Nephron (organoid): ENCODE measurements at regions not wholly inside any gene's neighbourhood (a gene's known extent, or its start where the extent isn't known, plus 50 kb on each side); places are given as distances from the start of the nearest gene placed in this dataset.
A peak's percentile ranks its signal among the peaks of the same experiment; 100 is the strongest.

ENCODE experiments used
- H3K27ac Mint-ChIP-seq, 3 experiments: 2 replicates each; pipeline ENCODE4 v1.8.0; 2020; ENCODE audit warnings: mixed read lengths in 3 of 3, mild to moderate bottlenecking in 2 of 3, moderate library complexity in 1 of 3
- H3K27me3 Mint-ChIP-seq: 2 replicates; pipeline ENCODE4 v1.8.0; 2021; ENCODE audit warnings: low read depth, mild to moderate bottlenecking, moderate library complexity, mixed read lengths
- H3K36me3 Mint-ChIP-seq: 2 replicates; pipeline ENCODE4 v1.8.0; 2020; ENCODE audit warnings: low read depth, mixed read lengths
- H3K4me1 Mint-ChIP-seq: 2 replicates; pipeline ENCODE4 v1.8.0; 2020; ENCODE audit warnings: mixed read lengths
- H3K4me3 Mint-ChIP-seq, 3 experiments: 2 replicates each; pipeline ENCODE4 v1.8.0; 2020; ENCODE audit warnings: mild to moderate bottlenecking in 3 of 3, mixed read lengths in 3 of 3, moderate library complexity in 2 of 3
- H3K9me3 Mint-ChIP-seq: 2 replicates; pipeline ENCODE4 v1.8.0; 2020; ENCODE audit warnings: mixed read lengths
- TF ChIP-seq, protein P1 (sequence below), 3 experiments: fragments of 200-600 bp; sonication (generic); IDR thresholded peaks; one replicate each; pipeline ENCODE4 v1.5.0; 2021; ENCODE audit warnings: antibody characterized with exemption in 3 of 3; ENCODE audit not compliant: unreplicated experiment in 3 of 3

DNA sequence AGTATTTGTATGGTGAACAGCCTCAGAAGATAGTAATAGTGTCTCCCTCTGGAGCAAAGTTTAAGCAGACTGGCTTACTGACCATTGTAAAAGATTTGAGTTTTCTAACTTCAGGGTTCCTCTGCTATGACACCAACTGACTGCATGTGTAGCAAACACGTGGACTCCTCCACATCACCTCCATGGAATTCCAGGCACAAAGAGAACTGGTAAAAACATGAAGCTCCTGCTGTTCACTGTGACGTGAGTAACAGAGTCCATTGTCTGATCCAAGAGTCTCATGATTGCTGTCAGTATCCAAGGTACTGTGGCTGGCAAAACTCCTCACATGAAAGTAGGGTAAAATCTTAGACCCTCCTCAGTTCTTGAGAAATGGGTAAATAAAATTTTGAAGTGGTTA is 107.6 kb upstream of the FAM9B start:
- H3K36me3 Mint-ChIP-seq, result peaks cover 4% of the 10 kb centered on the region
- TF ChIP-seq, protein P1, sequence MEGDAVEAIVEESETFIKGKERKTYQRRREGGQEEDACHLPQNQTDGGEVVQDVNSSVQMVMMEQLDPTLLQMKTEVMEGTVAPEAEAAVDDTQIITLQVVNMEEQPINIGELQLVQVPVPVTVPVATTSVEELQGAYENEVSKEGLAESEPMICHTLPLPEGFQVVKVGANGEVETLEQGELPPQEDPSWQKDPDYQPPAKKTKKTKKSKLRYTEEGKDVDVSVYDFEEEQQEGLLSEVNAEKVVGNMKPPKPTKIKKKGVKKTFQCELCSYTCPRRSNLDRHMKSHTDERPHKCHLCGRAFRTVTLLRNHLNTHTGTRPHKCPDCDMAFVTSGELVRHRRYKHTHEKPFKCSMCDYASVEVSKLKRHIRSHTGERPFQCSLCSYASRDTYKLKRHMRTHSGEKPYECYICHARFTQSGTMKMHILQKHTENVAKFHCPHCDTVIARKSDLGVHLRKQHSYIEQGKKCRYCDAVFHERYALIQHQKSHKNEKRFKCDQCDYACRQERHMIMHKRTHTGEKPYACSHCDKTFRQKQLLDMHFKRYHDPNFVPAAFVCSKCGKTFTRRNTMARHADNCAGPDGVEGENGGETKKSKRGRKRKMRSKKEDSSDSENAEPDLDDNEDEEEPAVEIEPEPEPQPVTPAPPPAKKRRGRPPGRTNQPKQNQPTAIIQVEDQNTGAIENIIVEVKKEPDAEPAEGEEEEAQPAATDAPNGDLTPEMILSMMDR (IDR thresholded peaks at IDR 0.05; ENCODE audit: unreplicated experiment in 3 of 3), result no peak
- peaks cover 11% of the 10 kb centered on the region for H3K9me3 Mint-ChIP-seq
- no peak overlapping the region for H3K27ac Mint-ChIP-seq
- H3K27me3 Mint-ChIP-seq, result no peaks in the 10 kb centered on the region
- peaks cover 7% of the 10 kb centered on the region for H3K4me1 Mint-ChIP-seq
- no peak overlapping the region for H3K4me3 Mint-ChIP-seq

DNA sequence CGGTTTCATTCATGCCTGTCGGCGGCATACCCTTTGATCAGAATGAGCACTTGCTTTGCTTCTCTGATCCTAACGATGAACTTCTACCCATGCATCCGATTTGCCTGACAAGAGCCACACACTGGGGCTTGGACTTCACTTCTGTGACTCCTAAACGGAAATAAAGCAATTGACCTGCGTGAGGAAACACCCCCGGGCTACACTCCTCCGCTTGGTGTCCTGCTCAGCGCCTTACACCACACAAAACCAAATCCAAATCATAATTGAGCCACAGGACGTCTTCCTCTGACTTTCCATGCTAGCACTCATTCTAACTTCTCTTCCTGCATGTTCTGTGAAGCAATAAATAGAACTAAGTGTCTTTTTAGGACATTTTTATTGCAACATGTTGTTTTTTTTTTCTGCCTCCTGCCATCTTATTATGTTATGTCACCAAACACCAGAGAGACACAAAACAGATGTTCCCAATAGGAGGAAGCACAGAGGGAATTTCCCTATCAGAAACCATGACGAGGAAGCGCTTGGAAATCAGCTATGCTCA is 110.8 kb upstream of the FAM9B start:
- Mint-ChIP-seq H3K27me3 (no peaks in the 10 kb centered on the region), H3K27ac (peak overlapping the region in 2 of 3 experiments; percentile 13 to 51), H3K36me3 (peaks cover 4% of the 10 kb centered on the region), H3K4me1 (peaks cover 19% of the 10 kb centered on the region), H3K4me3 (no peak overlapping the region), H3K9me3 (peaks cover 12% of the 10 kb centered on the region)
- TF ChIP-seq, protein P1 (IDR thresholded peaks at IDR 0.05; ENCODE audit: unreplicated experiment in 3 of 3), result no peak

DNA sequence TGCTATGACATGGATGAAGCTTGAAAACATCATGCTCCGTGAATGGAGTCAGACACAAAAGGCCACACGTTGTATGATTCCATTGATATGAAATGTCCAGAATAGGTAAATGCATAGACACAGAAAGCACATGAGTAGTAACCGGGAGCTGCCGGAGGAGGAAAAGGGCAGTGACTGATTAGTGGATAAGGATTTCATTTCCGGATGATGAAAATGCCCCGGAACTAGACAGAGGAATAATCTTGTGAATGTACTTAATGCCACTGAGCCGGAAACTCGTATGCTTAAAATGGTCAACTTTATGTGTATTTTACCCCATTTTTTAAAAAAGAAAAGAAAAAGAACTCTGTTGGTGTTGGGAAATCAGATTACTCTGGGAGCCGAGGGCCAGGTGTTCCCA is 112.7 kb upstream of the FAM9B start:
- Mint-ChIP-seq H3K4me3 (no peak overlapping the region), H3K9me3 (peaks cover 12% of the 10 kb centered on the region), H3K4me1 (peaks cover 21% of the 10 kb centered on the region), H3K36me3 (peaks cover 4% of the 10 kb centered on the region), H3K27me3 (no peaks in the 10 kb centered on the region), H3K27ac (peak overlapping the region in 2 of 3 experiments; percentile 0 to 87)
- TF ChIP-seq, protein P1 (IDR thresholded peaks at IDR 0.05; ENCODE audit: unreplicated experiment in 3 of 3), result no peak

DNA sequence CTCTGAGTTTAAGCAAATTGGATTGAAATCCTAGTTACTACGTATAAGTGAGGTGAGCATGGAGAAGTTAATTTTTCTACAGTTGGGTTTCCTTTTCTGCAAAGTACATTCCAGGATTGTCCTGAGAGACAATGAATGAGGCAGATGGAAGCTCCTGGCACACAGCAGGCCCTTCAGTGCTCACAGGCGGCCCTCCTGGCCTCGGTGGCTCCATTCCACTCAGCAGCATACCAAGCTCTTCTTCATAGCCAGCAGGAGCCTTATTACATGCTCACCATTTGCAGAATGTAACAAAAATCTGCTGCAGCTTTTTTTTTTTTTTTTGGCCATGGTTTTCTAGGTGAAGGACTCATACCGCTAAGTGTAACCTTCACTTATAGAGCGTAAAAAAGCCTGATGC is 113.2 kb upstream of the FAM9B start:
- H3K27me3 Mint-ChIP-seq, result no peaks in the 10 kb centered on the region
- H3K4me3 Mint-ChIP-seq, result no peak overlapping the region
- TF ChIP-seq, protein P1 (IDR thresholded peaks at IDR 0.05; ENCODE audit: unreplicated experiment in 3 of 3), result no peak
- H3K9me3 Mint-ChIP-seq, result peaks cover 16% of the 10 kb centered on the region
- peak overlapping the region; percentile 80 to 90 (median 87) for H3K27ac Mint-ChIP-seq
- peaks cover 4% of the 10 kb centered on the region for H3K36me3 Mint-ChIP-seq
- peaks cover 21% of the 10 kb centered on the region for H3K4me1 Mint-ChIP-seq

DNA sequence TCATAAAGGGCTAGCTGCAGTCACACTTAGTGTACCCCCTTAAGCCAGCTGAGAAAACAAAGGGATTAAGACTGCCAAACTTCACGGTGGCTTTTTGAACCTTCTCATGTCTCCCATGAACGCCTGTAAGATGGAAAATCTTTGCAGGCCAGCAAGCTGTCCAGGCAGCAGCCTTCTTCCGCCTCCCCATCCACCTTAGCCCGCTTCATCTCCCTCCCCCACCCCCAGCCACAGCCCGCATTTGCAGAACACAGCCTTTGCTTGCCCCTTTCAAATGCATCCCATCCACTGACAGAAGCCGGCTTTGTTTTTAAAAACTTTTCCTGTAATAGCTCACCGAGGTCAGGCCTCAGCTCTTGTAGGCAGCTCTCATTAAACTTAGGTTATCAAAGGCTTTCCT is 113.8 kb upstream of the FAM9B start:
- H3K9me3 Mint-ChIP-seq, result peaks cover 18% of the 10 kb centered on the region
- peaks cover 4% of the 10 kb centered on the region for H3K36me3 Mint-ChIP-seq
- TF ChIP-seq, protein P1 (IDR thresholded peaks at IDR 0.05; ENCODE audit: unreplicated experiment in 3 of 3), result no peak
- H3K4me3 Mint-ChIP-seq, result no peak overlapping the region
- H3K27ac Mint-ChIP-seq, result peak overlapping the region; percentile 80 to 90 (median 87)
- H3K4me1 Mint-ChIP-seq, result peaks cover 21% of the 10 kb centered on the region
- no peaks in the 10 kb centered on the region for H3K27me3 Mint-ChIP-seq
